Parathyroid adenoma (tissue), 2 donors: ENCODE measurements at regions not wholly inside any gene's neighbourhood (a gene's known extent, or its start where the extent isn't known, plus 50 kb on each side); places are given as distances from the start of the nearest gene placed in this dataset.
A peak's percentile ranks its signal among the peaks of the same experiment; 100 is the strongest.
"Not testable (repeated sequence)": the region's sequence is repeated elsewhere in the genome, so short reads cannot be mapped to it uniquely, and the experiment has no call there.

Experiments
- H2AFZ ChIP-seq: fragments of 300-600 bp; sonication (generic); one replicate; pipeline ENCODE4 v1.7.0; 2017; ENCODE audit warnings: antibody characterized with exemption, mild to moderate bottlenecking
- H3K27ac ChIP-seq: fragments of 300-600 bp; sonication (generic); one replicate; pipeline ENCODE4 v1.7.0; 2017
- H3K27me3 ChIP-seq: fragments of 300-600 bp; sonication (generic); one replicate; pipeline ENCODE4 v1.7.0; 2017; ENCODE audit warnings: low read length; ENCODE audit not compliant: control insufficient read depth, insufficient read depth
- H3K36me3 ChIP-seq: fragments of 300-600 bp; sonication (generic); one replicate; pipeline ENCODE4 v1.7.0; 2017; ENCODE audit warnings: low read length; ENCODE audit not compliant: control insufficient read depth, insufficient read depth
- H3K4me1 ChIP-seq: fragments of 300-600 bp; sonication (generic); one replicate; pipeline ENCODE4 v1.7.0; 2017; ENCODE audit warnings: control low read depth
- H3K4me2 ChIP-seq: fragments of 300-600 bp; sonication (generic); one replicate; pipeline ENCODE4 v1.7.0; 2017; ENCODE audit warnings: low read length
- H3K4me3 ChIP-seq: fragments of 300-600 bp; sonication (generic); one replicate; pipeline ENCODE4 v1.7.0; 2017; ENCODE audit warnings: low read depth, low read length
- H3K79me2 ChIP-seq: fragments of 300-600 bp; sonication (generic); one replicate; pipeline ENCODE4 v1.7.0; 2017; ENCODE audit warnings: control low read depth
- H3K9ac ChIP-seq: fragments of 300-600 bp; sonication (generic); one replicate; pipeline ENCODE4 v1.7.0; 2017; ENCODE audit warnings: mild to moderate bottlenecking
- H3K9me3 ChIP-seq: fragments of 300-600 bp; sonication (generic); one replicate; pipeline ENCODE4 v1.7.0; 2017; ENCODE audit warnings: low read length; ENCODE audit not compliant: control insufficient read depth
- TF ChIP-seq, protein P1 (sequence below): fragments of 300-600 bp; sonication (generic); IDR thresholded peaks from one replicate; pipeline ENCODE4 v1.7.0; 2017; ENCODE audit warnings: antibody characterized with exemption, mild to moderate bottlenecking
- donor health status: primary hyperparathyroidism.

DNA sequence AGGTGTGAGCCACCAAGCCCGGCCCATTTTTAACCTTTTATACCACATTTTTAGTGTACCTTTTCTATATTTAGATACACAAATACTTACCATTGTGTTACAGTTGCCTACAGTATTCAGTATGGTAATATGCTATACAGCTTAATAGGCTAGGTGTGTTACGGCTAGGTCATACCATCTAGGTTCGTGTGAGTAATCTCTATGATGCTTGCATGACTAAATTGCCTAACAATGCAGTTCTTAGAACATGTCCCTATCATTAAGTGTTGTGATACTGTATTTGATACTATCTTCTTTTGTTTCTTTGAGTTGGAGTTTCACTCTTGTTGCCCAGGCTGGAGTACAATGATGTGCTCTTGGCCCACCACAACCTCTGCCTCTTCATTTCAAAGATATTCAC is 387.7 kb upstream of the SASH1 start:
- Histone ChIP-seq H3K4me1 (no peaks in the 10 kb centered on the region), H2AFZ (no peak overlapping the region), H3K4me2 (no peak overlapping the region), H3K4me3 (no peak overlapping the region), H3K27me3 (no peaks in the 10 kb centered on the region), H3K79me2 (no peaks in the 10 kb centered on the region), H3K9me3 (no peaks in the 10 kb centered on the region), H3K36me3 (no peaks in the 10 kb centered on the region), H3K9ac (no peak overlapping the region), H3K27ac (no peak overlapping the region)
- TF ChIP-seq, protein P1, sequence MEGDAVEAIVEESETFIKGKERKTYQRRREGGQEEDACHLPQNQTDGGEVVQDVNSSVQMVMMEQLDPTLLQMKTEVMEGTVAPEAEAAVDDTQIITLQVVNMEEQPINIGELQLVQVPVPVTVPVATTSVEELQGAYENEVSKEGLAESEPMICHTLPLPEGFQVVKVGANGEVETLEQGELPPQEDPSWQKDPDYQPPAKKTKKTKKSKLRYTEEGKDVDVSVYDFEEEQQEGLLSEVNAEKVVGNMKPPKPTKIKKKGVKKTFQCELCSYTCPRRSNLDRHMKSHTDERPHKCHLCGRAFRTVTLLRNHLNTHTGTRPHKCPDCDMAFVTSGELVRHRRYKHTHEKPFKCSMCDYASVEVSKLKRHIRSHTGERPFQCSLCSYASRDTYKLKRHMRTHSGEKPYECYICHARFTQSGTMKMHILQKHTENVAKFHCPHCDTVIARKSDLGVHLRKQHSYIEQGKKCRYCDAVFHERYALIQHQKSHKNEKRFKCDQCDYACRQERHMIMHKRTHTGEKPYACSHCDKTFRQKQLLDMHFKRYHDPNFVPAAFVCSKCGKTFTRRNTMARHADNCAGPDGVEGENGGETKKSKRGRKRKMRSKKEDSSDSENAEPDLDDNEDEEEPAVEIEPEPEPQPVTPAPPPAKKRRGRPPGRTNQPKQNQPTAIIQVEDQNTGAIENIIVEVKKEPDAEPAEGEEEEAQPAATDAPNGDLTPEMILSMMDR: no peak

DNA sequence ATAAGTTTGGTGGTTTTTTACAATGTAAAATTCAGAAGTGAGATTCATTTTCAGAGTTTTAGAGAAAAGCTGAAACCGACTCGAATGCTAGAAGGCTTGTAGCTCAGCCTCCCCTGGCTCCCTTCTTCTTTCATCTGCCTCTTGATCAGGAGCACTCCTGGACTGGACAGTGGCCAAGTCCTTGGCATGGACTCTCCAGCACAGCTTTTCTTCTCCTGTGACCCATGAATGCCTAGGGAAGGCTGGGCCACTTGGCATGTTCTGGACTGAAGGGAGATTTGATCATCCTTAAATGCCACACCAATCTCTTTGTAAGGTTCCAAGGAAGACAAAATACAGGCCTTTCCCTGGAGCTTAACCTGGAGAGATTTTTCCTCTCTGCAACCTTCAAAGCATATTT is 384.0 kb upstream of the SASH1 start:
- H3K27ac ChIP-seq: no peak overlapping the region
- TF ChIP-seq, protein P1: no peak
- H3K36me3 ChIP-seq: no peaks in the 10 kb centered on the region

DNA sequence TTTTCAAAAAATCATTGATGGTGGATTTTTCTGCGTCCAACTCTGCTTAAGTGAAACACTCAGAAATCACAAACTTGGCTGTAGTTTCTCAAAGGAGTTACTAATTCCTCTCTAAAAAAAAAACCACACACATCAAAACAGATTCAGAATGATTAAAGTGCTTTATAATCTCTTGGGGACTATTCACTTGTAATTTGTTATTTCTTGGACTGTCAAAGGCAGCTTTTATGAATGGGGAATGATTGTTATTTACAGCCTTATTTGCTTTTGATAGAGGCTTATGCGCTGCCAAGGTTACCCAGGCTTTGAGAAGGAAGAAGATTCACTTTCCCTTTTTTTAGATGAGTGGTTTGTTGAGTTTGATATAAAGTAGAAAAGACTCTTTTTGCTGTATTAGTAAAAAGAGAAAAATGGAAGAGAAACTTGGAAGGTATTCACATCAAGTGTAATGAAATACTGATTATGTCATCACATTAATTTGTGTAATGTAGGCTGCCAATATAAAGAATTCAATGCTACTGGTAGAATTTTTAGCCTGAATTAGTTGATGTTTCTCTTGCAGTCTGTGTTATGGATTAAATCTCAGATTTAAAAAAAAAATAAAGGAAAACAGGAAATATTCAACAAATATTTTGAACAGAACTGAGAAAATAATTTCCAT is 381.0 kb upstream of the SASH1 start:
- Histone ChIP-seq H2AFZ (no peak overlapping the region), H3K27ac (no peak overlapping the region), H3K9me3 (no peaks in the 10 kb centered on the region), H3K36me3 (no peaks in the 10 kb centered on the region), H3K4me1 (no peaks in the 10 kb centered on the region), H3K4me2 (no peak overlapping the region), H3K79me2 (no peaks in the 10 kb centered on the region), H3K27me3 (no peaks in the 10 kb centered on the region), H3K4me3 (no peak overlapping the region), H3K9ac (no peak overlapping the region)
- TF ChIP-seq, protein P1: no peak

More for the DNA sequence above, 384.0 kb upstream of the SASH1 start:
- Histone ChIP-seq H3K4me2 (no peak overlapping the region), H3K9me3 (no peaks in the 10 kb centered on the region), H3K27me3 (no peaks in the 10 kb centered on the region), H2AFZ (peak overlapping the region; percentile 5), H3K4me1 (no peaks in the 10 kb centered on the region), H3K79me2 (no peaks in the 10 kb centered on the region), H3K4me3 (no peak overlapping the region), H3K9ac (no peak overlapping the region)

DNA sequence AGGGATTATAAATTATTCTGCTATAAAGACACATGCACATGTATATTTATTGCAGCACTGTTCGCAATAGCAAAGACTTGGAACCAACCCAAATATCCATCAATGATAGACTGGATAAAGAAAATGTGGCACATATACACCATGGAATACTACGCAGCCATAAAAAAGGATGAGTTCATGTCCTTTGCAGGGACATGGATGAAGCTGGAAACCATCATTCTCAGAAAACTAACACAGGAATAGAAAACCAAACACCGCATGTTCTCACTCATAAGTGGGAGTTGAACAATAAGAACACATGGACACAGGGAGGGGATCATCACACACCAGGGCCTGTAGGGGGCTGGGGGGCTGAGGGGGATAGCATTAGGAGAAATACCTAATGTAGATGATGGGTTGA is 377.2 kb upstream of the SASH1 start:
- H3K79me2 ChIP-seq, H3K4me2 ChIP-seq, H3K36me3 ChIP-seq, H3K9me3 ChIP-seq, H3K27ac ChIP-seq, H3K4me3 ChIP-seq, H2AFZ ChIP-seq, H3K4me1 ChIP-seq, H3K9ac ChIP-seq, H3K27me3 ChIP-seq: not testable (repeated sequence)

DNA sequence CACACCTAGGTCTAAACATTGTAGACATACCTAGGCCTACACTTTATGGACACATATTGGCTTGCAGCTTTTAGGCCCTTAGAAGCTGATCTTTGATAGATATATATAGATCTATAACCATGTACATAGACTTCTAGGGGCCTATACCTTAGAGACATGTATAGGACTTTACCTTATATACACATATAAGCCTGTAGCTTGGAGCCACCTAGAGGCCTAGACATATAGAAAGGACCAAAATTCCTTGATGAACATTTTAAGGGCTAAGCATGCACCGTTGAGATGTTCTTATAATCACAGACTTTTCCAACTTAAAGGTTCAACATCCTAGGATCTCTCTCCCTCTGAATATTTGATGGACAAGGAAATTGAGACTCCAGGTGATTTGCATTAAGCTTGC is 371.7 kb upstream of the SASH1 start:
- Histone ChIP-seq H3K27me3 (no peaks in the 10 kb centered on the region), H3K9me3 (no peaks in the 10 kb centered on the region), H3K4me1 (no peaks in the 10 kb centered on the region), H2AFZ (no peak overlapping the region), H3K27ac (no peak overlapping the region), H3K79me2 (no peaks in the 10 kb centered on the region), H3K9ac (no peak overlapping the region), H3K36me3 (no peaks in the 10 kb centered on the region), H3K4me2 (no peak overlapping the region), H3K4me3 (no peak overlapping the region)
- TF ChIP-seq, protein P1: no peak
